PC-9 (cell line): ENCODE measurements at regions not wholly inside any gene's neighbourhood (a gene's known extent, or its start where the extent isn't known, plus 50 kb on each side); places are given as distances from the start of the nearest gene placed in this dataset.

ENCODE experiments used
- CTCF ChIP-seq: fragments of 200-600 bp; sonication (generic); conservative IDR thresholded peaks from 2 replicates; pipeline ENCODE4 v1.6.1; 2017; ENCODE audit warnings: mixed run types, antibody characterized with exemption, mild to moderate bottlenecking, moderate library complexity
- EZH2 ChIP-seq: fragments of 200-600 bp; sonication (generic); IDR thresholded peaks from 2 replicates; pipeline ENCODE4 v1.8.0; 2017; ENCODE audit warnings: antibody characterized with exemption, low read depth

GRCh38 chr6:148140772-148141557 is 201.7 kb upstream of the SASH1 start:
- TF ChIP-seq CTCF (no peak), EZH2 (no peak)
